ENCODE measurements at regions not wholly inside any gene's neighbourhood (a gene's known extent, or its start where the extent isn't known, plus 50 kb on each side); places are given as distances from the start of the nearest gene placed in this dataset.
"Not testable (repeated sequence)": the region's sequence is repeated elsewhere in the genome, so short reads cannot be mapped to it uniquely, and the experiment has no call there.

- no peak overlapping the region for H3K4me3 ChIP-seq (ENCODE audit: low read depth, low read length)
- TF ChIP-seq CTCF (conservative IDR thresholded peaks at IDR 0.05; ENCODE audit: low read depth, low read length): no peak
- DNase-seq (ENCODE audit: low read depth): no peak
Observed at GRCh38 chr3:34483311-34483887, 685.0 kb downstream of the PDCD6IP start.

- no peak for DNase-seq (ENCODE audit: low read depth)
- TF ChIP-seq CTCF (conservative IDR thresholded peaks at IDR 0.05; ENCODE audit: low read depth, low read length): no peak
- H3K4me3 ChIP-seq (ENCODE audit: low read depth, low read length): no peak overlapping the region
Observed at GRCh38 chr3:34504366-34504765, 705.9 kb downstream of the PDCD6IP start.

GRCh38 chr3:34504775-34505174 is 706.3 kb downstream of the PDCD6IP start:
- no peak for DNase-seq (ENCODE audit: low read depth)
- TF ChIP-seq CTCF (conservative IDR thresholded peaks at IDR 0.05; ENCODE audit: low read depth, low read length): no peak
- no peak overlapping the region for H3K4me3 ChIP-seq (ENCODE audit: low read depth, low read length)

- DNase-seq (ENCODE audit: low read depth): no peak
- no peak overlapping the region for H3K4me3 ChIP-seq (ENCODE audit: low read depth, low read length)
- TF ChIP-seq CTCF (conservative IDR thresholded peaks at IDR 0.05; ENCODE audit: low read depth, low read length): no peak
Observed at GRCh38 chr3:34508732-34509131, 710.3 kb downstream of the PDCD6IP start.

- no peak overlapping the region for H3K4me3 ChIP-seq (ENCODE audit: low read depth, low read length)
- no peak for TF ChIP-seq CTCF (conservative IDR thresholded peaks at IDR 0.05; ENCODE audit: low read depth, low read length)
- DNase-seq (ENCODE audit: low read depth): no peak
Observed at GRCh38 chr3:34511891-34512290, 713.5 kb downstream of the PDCD6IP start.

GRCh38 chr3:34519008-34519407 is 720.6 kb downstream of the PDCD6IP start:
- not testable (repeated sequence) for DNase-seq (ENCODE audit: low read depth); H3K4me3 ChIP-seq (ENCODE audit: low read depth, low read length)

- no peak overlapping the region for H3K4me3 ChIP-seq (ENCODE audit: low read depth, low read length)
- TF ChIP-seq CTCF (conservative IDR thresholded peaks at IDR 0.05; ENCODE audit: low read depth, low read length): no peak
- no peak for DNase-seq (ENCODE audit: low read depth)
Observed at GRCh38 chr3:34531156-34531555, 732.7 kb downstream of the PDCD6IP start.

Data from choroid plexus epithelial cell (primary cell).